ENCODE measurements at regions not wholly inside any gene's neighbourhood (a gene's known extent, or its start where the extent isn't known, plus 50 kb on each side); places are given as distances from the start of the nearest gene placed in this dataset.

- TF ChIP-seq CTCF (IDR thresholded peaks at IDR 0.05) (no peak), ZFX (IDR thresholded peaks at IDR 0.05; ENCODE audit: borderline replicate concordance) (no peak)
Observed at GRCh38 chr2:193562031-193562430, 1367.3 kb upstream of the TMEFF2 start.

Data from 22Rv1 (cell line).